ENCODE measurements at regions not wholly inside any gene's neighbourhood (a gene's known extent, or its start where the extent isn't known, plus 50 kb on each side); places are given as distances from the start of the nearest gene placed in this dataset.

GRCh38 chr5:18023275-18023674, 389.0 kb downstream of the TAF11L14 start:
- Histone ChIP-seq H2AFZ (ENCODE audit: low read length) (no peak overlapping the region), H3K9me3 (ENCODE audit: control insufficient read depth, insufficient read depth, low read depth, low read length) (no peaks in the 10 kb centered on the region), H3K79me2 (ENCODE audit: control insufficient read depth, insufficient read depth, low read length) (no peaks in the 10 kb centered on the region), H3K27me3 (ENCODE audit: control insufficient read depth, insufficient read depth, low read length) (no peaks in the 10 kb centered on the region), H3K27ac (ENCODE audit: insufficient read depth, low read length) (no peak overlapping the region), H3K4me2 (ENCODE audit: extremely low read depth, insufficient read depth, low read length) (no peak overlapping the region), H3K4me3 (replicated peaks in 1 of 4; ENCODE audit: control extremely low read depth in 1 of 4, insufficient read depth in 1 of 4, low read depth in 3 of 4, low read length in 4 of 4) (no peak overlapping the region), H4K20me1 (ENCODE audit: control insufficient read depth, extremely low read depth, insufficient read depth, low read length) (no peaks in the 10 kb centered on the region), H3K4me1 (ENCODE audit: control insufficient read depth, extremely low read depth, insufficient read depth, low read length) (no peaks in the 10 kb centered on the region), H3K36me3 (ENCODE audit: control insufficient read depth, insufficient read depth, low read length) (no peaks in the 10 kb centered on the region), H3K9ac (ENCODE audit: insufficient read depth, low read length) (no peak overlapping the region)
- no peak for DNase-seq (ENCODE audit: low read depth in 2 of 2)
- TF ChIP-seq EZH2 (IDR thresholded peaks at IDR 0.05; ENCODE audit: low read length, missing control alignments) (no peak), CTCF (conservative IDR thresholded peaks at IDR 0.05 in 1 of 2, IDR thresholded peaks at IDR 0.05 in 1 of 2; ENCODE audit: low read depth in 1 of 2, low read length in 2 of 2) (no peak)

GRCh38 chr5:18023986-18024385, 389.7 kb downstream of the TAF11L14 start:
- no peaks in the 10 kb centered on the region for H3K27me3 ChIP-seq (ENCODE audit: control insufficient read depth, insufficient read depth, low read length)
- H3K4me1 ChIP-seq (ENCODE audit: control insufficient read depth, extremely low read depth, insufficient read depth, low read length) = no peaks in the 10 kb centered on the region
- H3K27ac ChIP-seq (ENCODE audit: insufficient read depth, low read length) = no peak overlapping the region
- no peak overlapping the region for H3K4me2 ChIP-seq (ENCODE audit: extremely low read depth, insufficient read depth, low read length)
- no peak overlapping the region for H3K4me3 ChIP-seq (replicated peaks in 1 of 4; ENCODE audit: control extremely low read depth in 1 of 4, insufficient read depth in 1 of 4, low read depth in 3 of 4, low read length in 4 of 4)
- TF ChIP-seq EZH2 (IDR thresholded peaks at IDR 0.05; ENCODE audit: low read length, missing control alignments) = no peak
- TF ChIP-seq CTCF (conservative IDR thresholded peaks at IDR 0.05 in 1 of 2, IDR thresholded peaks at IDR 0.05 in 1 of 2; ENCODE audit: low read depth in 1 of 2, low read length in 2 of 2) = no peak
- H3K9ac ChIP-seq (ENCODE audit: insufficient read depth, low read length) = no peak overlapping the region
- no peaks in the 10 kb centered on the region for H3K36me3 ChIP-seq (ENCODE audit: control insufficient read depth, insufficient read depth, low read length)
- no peak for DNase-seq (ENCODE audit: low read depth in 2 of 2)
- H3K79me2 ChIP-seq (ENCODE audit: control insufficient read depth, insufficient read depth, low read length) = no peaks in the 10 kb centered on the region
- H2AFZ ChIP-seq (ENCODE audit: low read length) = no peak overlapping the region
- no peaks in the 10 kb centered on the region for H4K20me1 ChIP-seq (ENCODE audit: control insufficient read depth, extremely low read depth, insufficient read depth, low read length)
- H3K9me3 ChIP-seq (ENCODE audit: control insufficient read depth, insufficient read depth, low read depth, low read length) = no peaks in the 10 kb centered on the region

GRCh38 chr5:18024542-18024941, 390.3 kb downstream of the TAF11L14 start:
- H4K20me1 ChIP-seq (ENCODE audit: control insufficient read depth, extremely low read depth, insufficient read depth, low read length) = no peaks in the 10 kb centered on the region
- no peak overlapping the region for H3K4me2 ChIP-seq (ENCODE audit: extremely low read depth, insufficient read depth, low read length)
- H3K27ac ChIP-seq (ENCODE audit: insufficient read depth, low read length) = no peak overlapping the region
- no peaks in the 10 kb centered on the region for H3K4me1 ChIP-seq (ENCODE audit: control insufficient read depth, extremely low read depth, insufficient read depth, low read length)
- H3K9ac ChIP-seq (ENCODE audit: insufficient read depth, low read length) = no peak overlapping the region
- DNase-seq (ENCODE audit: low read depth in 2 of 2) = no peak
- no peaks in the 10 kb centered on the region for H3K36me3 ChIP-seq (ENCODE audit: control insufficient read depth, insufficient read depth, low read length)
- H3K4me3 ChIP-seq (replicated peaks in 1 of 4; ENCODE audit: control extremely low read depth in 1 of 4, insufficient read depth in 1 of 4, low read depth in 3 of 4, low read length in 4 of 4) = no peak overlapping the region
- H3K27me3 ChIP-seq (ENCODE audit: control insufficient read depth, insufficient read depth, low read length) = no peaks in the 10 kb centered on the region
- no peak for TF ChIP-seq EZH2 (IDR thresholded peaks at IDR 0.05; ENCODE audit: low read length, missing control alignments)
- TF ChIP-seq CTCF (conservative IDR thresholded peaks at IDR 0.05 in 1 of 2, IDR thresholded peaks at IDR 0.05 in 1 of 2; ENCODE audit: low read depth in 1 of 2, low read length in 2 of 2) = no peak
- no peaks in the 10 kb centered on the region for H3K79me2 ChIP-seq (ENCODE audit: control insufficient read depth, insufficient read depth, low read length)
- no peaks in the 10 kb centered on the region for H3K9me3 ChIP-seq (ENCODE audit: control insufficient read depth, insufficient read depth, low read depth, low read length)
- no peak overlapping the region for H2AFZ ChIP-seq (ENCODE audit: low read length)
